HEK293 (cell line): ENCODE measurements at regions not wholly inside any gene's neighbourhood (a gene's known extent, or its start where the extent isn't known, plus 50 kb on each side); places are given as distances from the start of the nearest gene placed in this dataset.
"Not testable (repeated sequence)": the region's sequence is repeated elsewhere in the genome, so short reads cannot be mapped to it uniquely, and the experiment has no call there.

ENCODE experiments used
- CTCF ChIA-PET: fragments of 350-600 bp; formaldehyde crosslinking; extraction: SDS; loops from one replicate; lab custom pipeline; 2021; ENCODE audit warnings: antibody characterized with exemption; lab: Yijun Ruan, JAX
- POLR2A ChIA-PET: fragments of 300-600 bp; formaldehyde crosslinking; extraction: SDS; loops from one replicate; lab custom pipeline; 2020; ENCODE audit warnings: antibody characterized with exemption, inconsistent platforms; lab: Yijun Ruan, JAX
- H3K27ac ChIP-seq: fragments of 200-500 bp; sonication (Bioruptor generic); 2 replicates; pipeline ENCODE4 v1.5.1; 2014; ENCODE audit warnings: low read depth, low read length, control low read depth, inconsistent platforms; ENCODE audit errors: extremely low read depth
- H3K36me3 ChIP-seq, 2 experiments: fragments of 200-500 bp in 1 of 2; sonication (Bioruptor generic) in 1 of 2; 1 replicate in 1 of 2; 2 replicates in 1 of 2; pipeline ENCODE4 v1.5.1; 2014 to 2017; ENCODE audit warnings: inconsistent platforms in 2 of 2, low read length in 2 of 2; ENCODE audit not compliant: control insufficient read depth in 2 of 2, insufficient read depth in 1 of 2
- H3K4me1 ChIP-seq: fragments of 200-500 bp; sonication (Bioruptor generic); 2 replicates; pipeline ENCODE4 v1.5.1; 2014; ENCODE audit warnings: mild to moderate bottlenecking, low read length, inconsistent platforms; ENCODE audit not compliant: control insufficient read depth, insufficient read depth
- H3K4me3 ChIP-seq: 2 replicates; pipeline ENCODE4 v1.5.1; 2011; ENCODE audit warnings: low read depth, mild to moderate bottlenecking, control low read depth, low read length, moderate library complexity
- H3K9me3 ChIP-seq: fragments of 200-500 bp; sonication (Bioruptor generic); 2 replicates; pipeline ENCODE4 v1.5.1; 2014; ENCODE audit warnings: low read depth, low read length, inconsistent platforms; ENCODE audit not compliant: control insufficient read depth, insufficient read depth
- GLI2 ChIP-seq: fragments of 450-650 bp; formaldehyde crosslinking; IDR thresholded peaks from 2 replicates; pipeline ENCODE4; 2017; ENCODE audit warnings: missing biosample characterization, missing genetic modification characterization, low read depth, borderline replicate concordance
- SCRT2 ChIP-seq: fragments of 450-650 bp; formaldehyde crosslinking; IDR thresholded peaks from 2 replicates; pipeline ENCODE4 v1.5.1; 2016; ENCODE audit warnings: missing biosample characterization, missing genetic modification characterization
- ZBTB1 ChIP-seq: fragments of 450-650 bp; formaldehyde crosslinking; IDR thresholded peaks from 2 replicates; pipeline ENCODE4 v1.5.1; 2016; ENCODE audit warnings: missing biosample characterization, missing genetic modification characterization
- ZBTB10 ChIP-seq: fragments of 450-650 bp; formaldehyde crosslinking; IDR thresholded peaks from 2 replicates; pipeline ENCODE4 v1.5.1; 2016; ENCODE audit warnings: missing biosample characterization, missing genetic modification characterization
- ZFP37 ChIP-seq: fragments of 450-650 bp; formaldehyde crosslinking; IDR thresholded peaks from 2 replicates; pipeline ENCODE4 v1.5.1; 2016; ENCODE audit warnings: missing biosample characterization, missing genetic modification characterization
- ZNF112 ChIP-seq: fragments of 450-650 bp; formaldehyde crosslinking; IDR thresholded peaks from 2 replicates; pipeline ENCODE4 v1.5.0; 2017; ENCODE audit warnings: missing biosample characterization, missing genetic modification characterization
- ZNF211 ChIP-seq: fragments of 450-650 bp; formaldehyde crosslinking; IDR thresholded peaks from 2 replicates; pipeline ENCODE4 v1.5.1; 2016; ENCODE audit warnings: low read depth, missing biosample characterization, missing genetic modification characterization
- ZNF518A ChIP-seq: fragments of 450-650 bp; formaldehyde crosslinking; conservative IDR thresholded peaks from 2 replicates; pipeline ENCODE4 v1.5.1; 2016; ENCODE audit warnings: low read depth, missing biosample characterization, missing genetic modification characterization
- ZNF548 ChIP-seq: fragments of 450-650 bp; formaldehyde crosslinking; IDR thresholded peaks from 2 replicates; pipeline ENCODE4 v1.5.1; 2016; ENCODE audit warnings: missing biosample characterization, missing genetic modification characterization
- ZNF610 ChIP-seq: fragments of 450-650 bp; formaldehyde crosslinking; IDR thresholded peaks from 2 replicates; pipeline ENCODE4 v1.5.1; 2016; ENCODE audit warnings: missing biosample characterization, missing genetic modification characterization, borderline replicate concordance
- ZNF623 ChIP-seq: fragments of 450-650 bp; formaldehyde crosslinking; IDR thresholded peaks from 2 replicates; pipeline ENCODE4 v1.5.1; 2016; ENCODE audit warnings: missing biosample characterization, missing genetic modification characterization
- ZNF624 ChIP-seq: fragments of 450-650 bp; formaldehyde crosslinking; IDR thresholded peaks from 2 replicates; pipeline ENCODE4 v1.5.1; 2017; ENCODE audit warnings: missing biosample characterization, missing genetic modification characterization
- ZNF843 ChIP-seq: fragments of 450-650 bp; formaldehyde crosslinking; IDR thresholded peaks from 2 replicates; pipeline ENCODE4 v1.5.1; 2016; ENCODE audit warnings: missing biosample characterization, missing genetic modification characterization
- ZSCAN16 ChIP-seq: fragments of 450-650 bp; formaldehyde crosslinking; IDR thresholded peaks from 2 replicates; pipeline ENCODE4 v1.5.1; 2016; ENCODE audit warnings: missing biosample characterization, missing genetic modification characterization
- TF ChIP-seq, protein P1 (sequence below): fragments of 450-650 bp; formaldehyde crosslinking; IDR thresholded peaks from 2 replicates; pipeline ENCODE4 v1.5.1; 2016; ENCODE audit warnings: missing biosample characterization, missing genetic modification characterization

DNA sequence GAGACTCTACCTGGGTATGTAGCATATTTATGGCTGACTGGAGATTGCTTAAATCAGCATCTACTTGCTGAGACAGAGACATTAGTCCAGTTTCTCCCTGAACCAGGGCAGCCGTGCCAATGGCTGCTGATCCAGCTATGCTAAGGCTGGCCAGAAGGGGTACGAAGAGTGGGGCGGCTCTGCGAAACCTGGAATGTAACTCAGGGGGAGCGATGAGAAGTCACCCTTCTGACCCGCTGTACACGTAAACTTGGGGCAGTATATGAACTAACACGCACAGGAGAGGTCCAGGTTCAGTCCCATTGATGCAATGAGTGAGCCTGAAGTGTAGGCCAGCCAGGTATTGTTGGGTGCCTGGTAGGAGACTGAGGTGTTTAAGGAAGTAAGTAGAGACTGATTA, 73.7 kb downstream of the PRR15 start:
- Histone ChIP-seq H3K4me1 (no peaks in the 10 kb centered on the region), H3K27ac (no peak overlapping the region), H3K9me3 (no peaks in the 10 kb centered on the region), H3K4me3 (no peak overlapping the region)
- CTCF ChIA-PET, result interaction anchor here (1.1 to 5.3 kb wide), 4 partner anchors 10 to 284 kb away, joined by 3 to 36 read pairs (median 6); no protein-coding TSS in a partner anchor
- POLR2A ChIA-PET, result no interaction called here
- TF ChIP-seq, protein P1, sequence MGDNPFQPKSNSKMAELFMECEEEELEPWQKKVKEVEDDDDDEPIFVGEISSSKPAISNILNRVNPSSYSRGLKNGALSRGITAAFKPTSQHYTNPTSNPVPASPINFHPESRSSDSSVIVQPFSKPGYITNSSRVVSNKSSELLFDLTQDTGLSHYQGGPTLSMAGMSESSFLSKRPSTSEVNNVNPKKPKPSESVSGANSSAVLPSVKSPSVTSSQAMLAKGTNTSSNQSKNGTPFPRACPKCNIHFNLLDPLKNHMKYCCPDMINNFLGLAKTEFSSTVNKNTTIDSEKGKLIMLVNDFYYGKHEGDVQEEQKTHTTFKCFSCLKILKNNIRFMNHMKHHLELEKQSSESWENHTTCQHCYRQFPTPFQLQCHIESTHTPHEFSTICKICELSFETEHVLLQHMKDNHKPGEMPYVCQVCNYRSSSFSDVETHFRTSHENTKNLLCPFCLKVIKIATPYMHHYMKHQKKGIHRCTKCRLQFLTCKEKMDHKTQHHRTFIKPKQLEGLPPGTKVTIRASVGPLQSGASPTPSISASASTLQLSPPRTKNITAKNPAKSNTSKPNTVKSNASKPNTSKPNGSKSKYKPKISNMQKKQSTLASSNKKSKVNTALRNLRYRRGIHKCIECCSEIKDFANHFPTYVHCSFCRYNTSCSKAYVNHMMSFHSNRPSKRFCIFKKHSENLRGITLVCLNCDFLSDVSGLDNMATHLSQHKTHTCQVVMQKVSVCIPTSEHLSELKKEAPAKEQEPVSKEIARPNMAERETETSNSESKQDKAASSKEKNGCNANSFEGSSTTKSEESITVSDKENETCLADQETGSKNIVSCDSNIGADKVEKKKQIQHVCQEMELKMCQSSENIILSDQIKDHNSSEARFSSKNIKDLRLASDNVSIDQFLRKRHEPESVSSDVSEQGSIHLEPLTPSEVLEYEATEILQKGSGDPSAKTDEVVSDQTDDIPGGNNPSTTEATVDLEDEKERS, result no peak
- TF ChIP-seq GLI2 (no peak), ZNF211 (tag by site-specific recombination) (no peak), ZSCAN16 (tag by site-specific recombination) (no peak), ZNF610 (no peak), ZFP37 (tag by site-specific recombination) (no peak), ZNF548 (tag by site-specific recombination) (no peak), ZBTB10 (tag by site-specific recombination) (no peak), ZBTB1 (tag by site-specific recombination) (no peak), ZNF624 (tag by site-specific recombination) (no peak), ZNF518A (tag by site-specific recombination) (no peak), ZNF843 (tag by site-specific recombination) (no peak), ZNF112 (tag by site-specific recombination) (no peak), ZNF623 (no peak)
- TF ChIP-seq, all 188 proteins: peak for 0
- H3K36me3 ChIP-seq, result no peaks in the 10 kb centered on the region

GRCh38 chr7:29638841-29639240, 75.2 kb downstream of the PRR15 start:
- H3K4me3 ChIP-seq, H3K27ac ChIP-seq, H3K4me1 ChIP-seq, H3K36me3 ChIP-seq, H3K9me3 ChIP-seq: not testable (repeated sequence)
- POLR2A ChIA-PET, result interaction anchor here (0.5 kb wide), 1 partner anchor 311 kb away, joined by 7 read pairs; no protein-coding TSS in a partner anchor
- CTCF ChIA-PET, result interaction anchor here (0.6 to 5.3 kb wide), 3 partner anchors 230 to 283 kb away, joined by 3 to 36 read pairs (median 4); no protein-coding TSS in a partner anchor
- peak; percentile 87 for TF ChIP-seq SCRT2 (tag by site-specific recombination)
